ENCODE measurements at regions not wholly inside any gene's neighbourhood (a gene's known extent, or its start where the extent isn't known, plus 50 kb on each side); places are given as distances from the start of the nearest gene placed in this dataset.

- no peak for TF ChIP-seq CTCF (conservative IDR thresholded peaks at IDR 0.05; ENCODE audit: low read length)
- no peak for TF ChIP-seq EZH2phosphoT487 (IDR thresholded peaks at IDR 0.05; ENCODE audit: borderline replicate concordance, low read depth, low read length)
Observed at GRCh38 chr10:2202401-2202800, 465.1 kb upstream of the ADARB2 start.
